ENCODE measurements at regions not wholly inside any gene's neighbourhood (a gene's known extent, or its start where the extent isn't known, plus 50 kb on each side); places are given as distances from the start of the nearest gene placed in this dataset.

DNA sequence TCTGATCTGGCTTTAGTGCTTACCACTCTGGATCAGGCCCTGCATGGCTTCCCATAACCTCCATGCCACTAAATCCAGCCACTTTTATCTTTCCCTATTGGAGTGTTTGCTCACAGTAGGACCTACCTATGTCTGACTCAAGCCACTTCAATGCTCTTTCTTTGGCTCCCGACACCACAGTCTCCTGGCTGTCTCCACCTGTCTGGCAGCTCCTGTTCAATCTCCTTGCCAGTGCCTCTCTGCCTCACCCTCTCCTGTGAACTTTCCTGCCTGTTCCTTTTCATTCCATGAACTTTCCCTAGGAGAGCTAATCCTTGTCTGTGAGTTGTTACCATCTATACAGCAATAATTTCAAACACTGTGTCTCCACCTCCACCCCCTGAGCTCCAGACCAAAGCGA lies 82.6 kb upstream of the UCN3 start:
- peak; percentile 49 for DNase-seq
- Histone ChIP-seq H4K8ac (ENCODE audit: low read depth, low read length) (no peak overlapping the region), H3K23ac (ENCODE audit: low read length) (no peak overlapping the region), H3K4me3 (ENCODE audit: low read length) (no peak overlapping the region), H2BK120ac (ENCODE audit: low read depth, low read length) (no peak overlapping the region), H2BK5ac (ENCODE audit: low read length) (no peak overlapping the region), H3K4me1 (ENCODE audit: control insufficient read depth, low read depth, low read length) (peaks cover 6% of the 10 kb centered on the region), H3K56ac (ENCODE audit: low read length) (peak overlapping the region; percentile 6), H3K27me3 (ENCODE audit: insufficient read depth, low read length, poor library complexity) (no peaks in the 10 kb centered on the region), H2AK5ac (ENCODE audit: low read length) (no peak overlapping the region), H3K9ac (ENCODE audit: low read length) (no peak overlapping the region), H4K5ac (ENCODE audit: low read length) (no peak overlapping the region), H3K79me1 (ENCODE audit: low read length) (no peaks in the 10 kb centered on the region), H2BK15ac (replicated peaks; ENCODE audit: low read depth) (no peak overlapping the region), H3K4ac (ENCODE audit: low read depth, low read length) (no peak overlapping the region), H3K79me2 (ENCODE audit: control insufficient read depth, insufficient read depth, low read length) (no peaks in the 10 kb centered on the region), H3K4me2 (ENCODE audit: low read length) (no peak overlapping the region), H3K27ac (ENCODE audit: low read depth, low read length) (no peak overlapping the region), H3K36me3 (ENCODE audit: control insufficient read depth, insufficient read depth, low read length) (no peaks in the 10 kb centered on the region), H3K18ac (ENCODE audit: low read length) (no peak overlapping the region)
- no CpG with 5 or more reads among the region's 2 CpGs for whole genome bisulfite sequencing (ENCODE audit: extremely low coverage, insufficient coverage, low lambda C conversion rate)

DNA sequence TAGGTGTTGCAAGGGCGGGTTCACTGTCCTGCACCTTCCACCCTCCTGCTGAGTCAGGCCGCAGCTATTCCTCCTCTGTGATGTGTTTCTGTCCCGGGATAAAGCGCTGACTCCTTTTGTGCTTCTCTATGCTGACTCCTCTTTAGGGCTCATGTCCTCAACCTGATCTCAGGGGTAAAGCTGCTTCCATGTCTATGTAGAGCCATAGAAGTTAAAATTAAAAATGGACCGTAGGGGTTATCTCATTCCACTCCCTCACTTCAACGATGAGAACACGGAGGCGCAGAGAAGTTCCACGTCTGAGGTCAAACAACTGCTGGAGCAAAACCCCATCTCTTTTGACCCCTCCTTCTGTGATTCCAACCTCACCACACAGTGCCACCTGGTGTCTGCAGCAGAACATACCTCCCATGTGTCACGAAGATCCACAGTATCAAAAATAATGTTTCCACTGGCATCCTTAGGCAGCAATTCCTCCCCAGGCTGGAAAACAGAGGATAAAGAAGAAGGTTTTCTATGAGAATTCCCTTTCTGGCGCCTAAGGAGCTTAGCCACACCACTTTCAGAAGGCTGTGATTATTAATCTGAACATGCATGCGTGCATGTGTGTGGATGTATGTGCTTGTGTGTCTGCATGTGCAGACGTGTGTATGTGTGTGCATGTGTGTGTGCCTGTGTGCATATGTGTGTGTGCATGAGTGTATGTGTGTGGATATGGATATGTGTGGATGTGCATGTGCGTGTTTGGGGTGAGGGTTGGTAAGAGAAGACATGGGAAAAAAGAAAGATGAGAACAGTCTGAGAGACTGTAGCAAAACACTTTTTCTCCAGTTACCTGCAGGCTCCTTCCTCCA lies 81.2 kb upstream of the UCN3 start:
- DNase-seq, result peak; percentile 88
- Histone ChIP-seq H3K79me1 (ENCODE audit: low read length) (no peaks in the 10 kb centered on the region), H3K23ac (ENCODE audit: low read length) (no peak overlapping the region), H3K27me3 (ENCODE audit: insufficient read depth, low read length, poor library complexity) (no peaks in the 10 kb centered on the region), H3K4me3 (ENCODE audit: low read length) (no peak overlapping the region), H3K4me1 (ENCODE audit: control insufficient read depth, low read depth, low read length) (peaks cover 6% of the 10 kb centered on the region), H3K9ac (ENCODE audit: low read length) (no peak overlapping the region), H2AK5ac (ENCODE audit: low read length) (peak overlapping the region; percentile 38), H2BK120ac (ENCODE audit: low read depth, low read length) (no peak overlapping the region), H3K56ac (ENCODE audit: low read length) (peak overlapping the region; percentile 63), H3K79me2 (ENCODE audit: control insufficient read depth, insufficient read depth, low read length) (no peaks in the 10 kb centered on the region), H3K36me3 (ENCODE audit: control insufficient read depth, insufficient read depth, low read length) (no peaks in the 10 kb centered on the region), H2BK5ac (ENCODE audit: low read length) (peak overlapping the region; percentile 25), H4K5ac (ENCODE audit: low read length) (no peak overlapping the region), H3K4ac (ENCODE audit: low read depth, low read length) (no peak overlapping the region), H2BK15ac (replicated peaks; ENCODE audit: low read depth) (no peak overlapping the region), H3K4me2 (ENCODE audit: low read length) (no peak overlapping the region), H3K27ac (ENCODE audit: low read depth, low read length) (no peak overlapping the region), H3K18ac (ENCODE audit: low read length) (no peak overlapping the region), H4K8ac (ENCODE audit: low read depth, low read length) (no peak overlapping the region)
- whole genome bisulfite sequencing (ENCODE audit: extremely low coverage, insufficient coverage, low lambda C conversion rate), result no CpG with 5 or more reads among the region's 14 CpGs

DNA sequence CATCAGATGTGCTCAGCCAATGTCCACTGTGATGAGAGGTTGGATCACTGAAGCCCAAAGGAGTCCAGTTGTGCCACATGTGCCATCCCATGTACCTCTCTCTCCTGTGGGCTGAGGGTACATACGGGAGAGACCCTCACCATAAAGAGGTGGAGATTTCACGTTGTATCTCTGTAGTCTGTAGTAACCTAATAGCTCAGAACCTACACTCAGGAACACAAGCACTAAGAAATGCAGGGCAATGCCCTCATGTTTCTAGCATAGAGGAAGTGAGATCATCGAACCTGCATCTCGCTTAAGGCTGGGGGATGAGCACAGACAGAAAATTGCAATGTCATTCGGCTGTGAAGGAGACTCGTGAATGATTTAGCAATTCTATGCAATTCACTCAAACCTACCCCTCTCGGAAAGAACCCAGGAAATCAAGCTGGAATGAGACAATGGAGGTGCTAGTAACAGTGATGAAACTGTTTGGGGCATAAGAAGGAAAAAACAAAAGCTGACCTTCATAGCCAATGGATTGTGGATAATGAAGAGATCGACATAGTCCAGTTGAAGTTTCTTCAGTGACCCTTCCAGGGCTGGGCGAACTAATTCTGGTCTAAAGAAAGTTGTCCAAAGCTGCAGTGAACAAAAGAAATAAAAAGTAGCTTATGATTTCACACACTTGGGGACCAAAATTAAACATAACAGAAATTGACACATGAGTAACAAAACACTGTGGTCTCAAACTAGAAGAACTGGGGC lies 80.3 kb upstream of the UCN3 start:
- peak overlapping the region; percentile 2 for H4K5ac ChIP-seq (ENCODE audit: low read length)
- H3K4me3 ChIP-seq (ENCODE audit: low read length), result no peak overlapping the region
- no peak overlapping the region for H2BK15ac ChIP-seq (replicated peaks; ENCODE audit: low read depth)
- H3K36me3 ChIP-seq (ENCODE audit: control insufficient read depth, insufficient read depth, low read length), result no peaks in the 10 kb centered on the region
- peak; percentile 93 for DNase-seq
- peak overlapping the region; percentile 79 for H2BK5ac ChIP-seq (ENCODE audit: low read length)
- H3K23ac ChIP-seq (ENCODE audit: low read length), result peak overlapping the region; percentile 31
- H3K9ac ChIP-seq (ENCODE audit: low read length), result no peak overlapping the region
- WGBS (ENCODE audit: extremely low coverage, insufficient coverage, low lambda C conversion rate), result no CpG with 5 or more reads among the region's 9 CpGs
- H3K4me2 ChIP-seq (ENCODE audit: low read length), result no peak overlapping the region
- no peak overlapping the region for H2BK120ac ChIP-seq (ENCODE audit: low read depth, low read length)
- no peaks in the 10 kb centered on the region for H3K27me3 ChIP-seq (ENCODE audit: insufficient read depth, low read length, poor library complexity)
- no peaks in the 10 kb centered on the region for H3K79me1 ChIP-seq (ENCODE audit: low read length)
- no peak overlapping the region for H3K4ac ChIP-seq (ENCODE audit: low read depth, low read length)
- H3K56ac ChIP-seq (ENCODE audit: low read length), result peak overlapping the region; percentile 45
- peak overlapping the region; percentile 9 for H3K18ac ChIP-seq (ENCODE audit: low read length)
- H3K27ac ChIP-seq (ENCODE audit: low read depth, low read length), result no peak overlapping the region
- H4K8ac ChIP-seq (ENCODE audit: low read depth, low read length), result no peak overlapping the region
- no peaks in the 10 kb centered on the region for H3K79me2 ChIP-seq (ENCODE audit: control insufficient read depth, insufficient read depth, low read length)
- no peak overlapping the region for H2AK5ac ChIP-seq (ENCODE audit: low read length)
- H3K4me1 ChIP-seq (ENCODE audit: control insufficient read depth, low read depth, low read length), result peaks cover 6% of the 10 kb centered on the region

DNA sequence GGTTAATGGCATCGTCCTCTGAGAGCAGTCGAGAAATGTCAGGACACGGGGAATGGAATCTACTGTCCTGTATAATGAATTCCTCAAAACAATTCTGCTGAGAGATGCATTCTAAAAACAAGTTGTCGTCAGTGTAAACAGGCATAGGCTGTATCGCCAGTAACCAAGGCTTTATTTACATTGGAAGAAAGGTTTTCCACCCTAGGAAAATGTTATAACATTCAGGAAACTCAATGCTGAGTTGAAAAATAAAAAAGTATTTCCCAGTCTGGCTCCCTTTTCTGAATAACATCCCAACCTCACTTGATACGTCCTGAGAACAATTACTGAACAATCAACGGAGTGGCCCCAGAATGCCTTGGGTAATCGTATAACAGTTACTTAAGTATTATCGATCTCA lies 79.6 kb upstream of the UCN3 start:
- H3K36me3 ChIP-seq (ENCODE audit: control insufficient read depth, insufficient read depth, low read length), result no peaks in the 10 kb centered on the region
- no peak overlapping the region for H3K56ac ChIP-seq (ENCODE audit: low read length)
- H4K8ac ChIP-seq (ENCODE audit: low read depth, low read length), result no peak overlapping the region
- H3K4me3 ChIP-seq (ENCODE audit: low read length), result no peak overlapping the region
- peaks cover 6% of the 10 kb centered on the region for H3K4me1 ChIP-seq (ENCODE audit: control insufficient read depth, low read depth, low read length)
- no peak overlapping the region for H4K5ac ChIP-seq (ENCODE audit: low read length)
- no peak overlapping the region for H3K9ac ChIP-seq (ENCODE audit: low read length)
- no peaks in the 10 kb centered on the region for H3K27me3 ChIP-seq (ENCODE audit: insufficient read depth, low read length, poor library complexity)
- no peak overlapping the region for H2BK5ac ChIP-seq (ENCODE audit: low read length)
- no peak overlapping the region for H2BK15ac ChIP-seq (replicated peaks; ENCODE audit: low read depth)
- H3K4me2 ChIP-seq (ENCODE audit: low read length), result no peak overlapping the region
- no peak overlapping the region for H3K18ac ChIP-seq (ENCODE audit: low read length)
- no peak overlapping the region for H3K27ac ChIP-seq (ENCODE audit: low read depth, low read length)
- no peak overlapping the region for H3K4ac ChIP-seq (ENCODE audit: low read depth, low read length)
- no CpG with 5 or more reads among the region's 9 CpGs for WGBS (ENCODE audit: extremely low coverage, insufficient coverage, low lambda C conversion rate)
- no peak overlapping the region for H2AK5ac ChIP-seq (ENCODE audit: low read length)
- no peak overlapping the region for H2BK120ac ChIP-seq (ENCODE audit: low read depth, low read length)
- peak; percentile 19 for DNase-seq
- H3K79me1 ChIP-seq (ENCODE audit: low read length), result no peaks in the 10 kb centered on the region
- no peaks in the 10 kb centered on the region for H3K79me2 ChIP-seq (ENCODE audit: control insufficient read depth, insufficient read depth, low read length)
- H3K23ac ChIP-seq (ENCODE audit: low read length), result no peak overlapping the region

DNA sequence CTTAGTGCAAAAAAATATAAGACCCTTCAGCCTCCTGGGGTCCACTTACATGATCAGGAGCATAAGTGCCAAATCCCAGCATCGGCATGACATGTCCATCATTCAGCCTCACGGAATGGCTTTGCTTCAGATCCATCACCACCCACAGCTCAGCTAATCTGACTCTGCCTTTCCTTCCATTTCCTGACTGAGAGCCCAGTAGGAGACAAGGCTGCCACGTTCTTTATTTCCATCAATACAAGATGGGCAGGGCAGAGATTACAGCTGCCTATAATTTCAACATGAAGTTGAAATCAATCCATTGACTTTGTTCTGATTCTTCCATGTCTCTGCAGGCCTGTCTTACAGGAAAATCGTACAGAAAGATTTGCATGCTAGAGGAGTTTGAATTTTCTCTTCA lies 76.4 kb upstream of the UCN3 start:
- no peak overlapping the region for H2BK15ac ChIP-seq (replicated peaks; ENCODE audit: low read depth)
- H3K9ac ChIP-seq (ENCODE audit: low read length), result no peak overlapping the region
- peaks cover 6% of the 10 kb centered on the region for H3K4me1 ChIP-seq (ENCODE audit: control insufficient read depth, low read depth, low read length)
- H3K36me3 ChIP-seq (ENCODE audit: control insufficient read depth, insufficient read depth, low read length), result no peaks in the 10 kb centered on the region
- DNase-seq, result no peak
- no peak overlapping the region for H3K27ac ChIP-seq (ENCODE audit: low read depth, low read length)
- no peak overlapping the region for H2BK120ac ChIP-seq (ENCODE audit: low read depth, low read length)
- H2BK5ac ChIP-seq (ENCODE audit: low read length), result no peak overlapping the region
- no peak overlapping the region for H4K5ac ChIP-seq (ENCODE audit: low read length)
- no peak overlapping the region for H3K56ac ChIP-seq (ENCODE audit: low read length)
- no peak overlapping the region for H3K4ac ChIP-seq (ENCODE audit: low read depth, low read length)
- H4K8ac ChIP-seq (ENCODE audit: low read depth, low read length), result no peak overlapping the region
- H3K27me3 ChIP-seq (ENCODE audit: insufficient read depth, low read length, poor library complexity), result no peaks in the 10 kb centered on the region
- no peak overlapping the region for H3K23ac ChIP-seq (ENCODE audit: low read length)
- no peak overlapping the region for H3K4me2 ChIP-seq (ENCODE audit: low read length)
- H2AK5ac ChIP-seq (ENCODE audit: low read length), result no peak overlapping the region
- no peak overlapping the region for H3K4me3 ChIP-seq (ENCODE audit: low read length)
- H3K18ac ChIP-seq (ENCODE audit: low read length), result no peak overlapping the region
- H3K79me1 ChIP-seq (ENCODE audit: low read length), result no peaks in the 10 kb centered on the region
- no CpG with 5 or more reads among the region's 4 CpGs for WGBS (ENCODE audit: extremely low coverage, insufficient coverage, low lambda C conversion rate)
- no peaks in the 10 kb centered on the region for H3K79me2 ChIP-seq (ENCODE audit: control insufficient read depth, insufficient read depth, low read length)
